ENCODE measurements at regions not wholly inside any gene's neighbourhood (a gene's known extent, or its start where the extent isn't known, plus 50 kb on each side); places are given as distances from the start of the nearest gene placed in this dataset.

DNA sequence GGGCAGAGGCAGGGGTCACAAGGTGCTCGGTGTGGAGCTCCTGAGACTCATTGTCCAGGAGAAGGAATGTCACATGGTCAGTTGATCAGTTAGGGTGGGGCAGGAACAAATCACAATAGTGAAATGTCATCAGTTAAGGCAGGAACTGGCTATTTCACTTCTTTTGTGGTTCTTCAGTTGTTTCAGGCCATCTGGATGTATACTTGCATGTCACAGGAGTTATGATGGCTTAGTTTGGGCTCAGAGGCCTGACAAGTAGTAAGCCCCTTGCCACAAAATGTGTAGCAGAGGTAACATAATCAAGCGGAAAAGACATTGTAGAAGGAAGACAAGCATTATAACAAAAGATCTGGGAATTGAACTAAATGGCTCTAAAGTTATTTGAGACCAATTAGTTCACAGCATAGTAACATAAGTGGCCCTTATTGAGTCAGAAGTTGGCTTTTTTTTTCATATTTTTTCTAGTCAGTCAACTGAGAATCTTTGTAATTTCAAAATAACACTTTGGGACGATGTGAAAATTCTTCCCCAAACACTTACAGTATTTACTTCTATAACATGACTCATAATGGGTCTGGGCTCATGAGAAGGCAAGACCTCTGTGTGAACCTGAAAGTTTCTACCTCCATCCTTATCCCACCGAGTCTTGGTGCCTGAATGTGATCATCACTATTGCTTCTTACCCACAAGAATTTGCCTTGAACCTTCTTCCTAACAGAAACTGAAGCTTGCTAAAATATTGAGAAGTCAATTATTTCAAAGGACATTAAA, 137.0 kb upstream of the DPT start:
- ChIA-PET POLR2A (no interaction called here), CTCF (no interaction called here)
- Mint-ChIP-seq H3K36me3 (ENCODE audit: insufficient read depth, unreplicated experiment) (peaks cover 6% of the 10 kb centered on the region), H3K4me1 (ENCODE audit: low read depth, unreplicated experiment) (peaks cover 15% of the 10 kb centered on the region), H3K4me3 (ENCODE audit: unreplicated experiment) (no peak overlapping the region), H3K9me3 (ENCODE audit: unreplicated experiment) (peaks cover 67% of the 10 kb centered on the region), H3K27me3 (ENCODE audit: insufficient read depth, unreplicated experiment) (no peaks in the 10 kb centered on the region), H3K27ac (ENCODE audit: unreplicated experiment) (peak overlapping the region; percentile 11)
- Histone ChIP-seq H3K4me1 (peaks cover 16% of the 10 kb centered on the region), H3K4me3 (ENCODE audit: low read depth, low read length) (no peak overlapping the region), H3K36me3 (ENCODE audit: control insufficient read depth, insufficient read depth, low read length) (no peaks in the 10 kb centered on the region), H3K27me3 (replicated peaks; ENCODE audit: control insufficient read depth, insufficient read depth, low read length) (no peaks in the 10 kb centered on the region), H3K9me3 (peaks cover 44% of the 10 kb centered on the region)
- intact Hi-C loops (cut with micrococcal nuclease; ENCODE audit: unreplicated experiment) = no loop called here
- no TSS peak for BruUV-seq (replicated peaks)
- TF ChIP-seq, protein P1, sequence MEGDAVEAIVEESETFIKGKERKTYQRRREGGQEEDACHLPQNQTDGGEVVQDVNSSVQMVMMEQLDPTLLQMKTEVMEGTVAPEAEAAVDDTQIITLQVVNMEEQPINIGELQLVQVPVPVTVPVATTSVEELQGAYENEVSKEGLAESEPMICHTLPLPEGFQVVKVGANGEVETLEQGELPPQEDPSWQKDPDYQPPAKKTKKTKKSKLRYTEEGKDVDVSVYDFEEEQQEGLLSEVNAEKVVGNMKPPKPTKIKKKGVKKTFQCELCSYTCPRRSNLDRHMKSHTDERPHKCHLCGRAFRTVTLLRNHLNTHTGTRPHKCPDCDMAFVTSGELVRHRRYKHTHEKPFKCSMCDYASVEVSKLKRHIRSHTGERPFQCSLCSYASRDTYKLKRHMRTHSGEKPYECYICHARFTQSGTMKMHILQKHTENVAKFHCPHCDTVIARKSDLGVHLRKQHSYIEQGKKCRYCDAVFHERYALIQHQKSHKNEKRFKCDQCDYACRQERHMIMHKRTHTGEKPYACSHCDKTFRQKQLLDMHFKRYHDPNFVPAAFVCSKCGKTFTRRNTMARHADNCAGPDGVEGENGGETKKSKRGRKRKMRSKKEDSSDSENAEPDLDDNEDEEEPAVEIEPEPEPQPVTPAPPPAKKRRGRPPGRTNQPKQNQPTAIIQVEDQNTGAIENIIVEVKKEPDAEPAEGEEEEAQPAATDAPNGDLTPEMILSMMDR (IDR thresholded peaks at IDR 0.05; ENCODE audit: insufficient read depth in 1 of 2, low read depth in 1 of 2, low read length in 1 of 2, severe bottlenecking in 1 of 2, unreplicated experiment in 1 of 2) = no peak
- no peak for DNase-seq

DNA sequence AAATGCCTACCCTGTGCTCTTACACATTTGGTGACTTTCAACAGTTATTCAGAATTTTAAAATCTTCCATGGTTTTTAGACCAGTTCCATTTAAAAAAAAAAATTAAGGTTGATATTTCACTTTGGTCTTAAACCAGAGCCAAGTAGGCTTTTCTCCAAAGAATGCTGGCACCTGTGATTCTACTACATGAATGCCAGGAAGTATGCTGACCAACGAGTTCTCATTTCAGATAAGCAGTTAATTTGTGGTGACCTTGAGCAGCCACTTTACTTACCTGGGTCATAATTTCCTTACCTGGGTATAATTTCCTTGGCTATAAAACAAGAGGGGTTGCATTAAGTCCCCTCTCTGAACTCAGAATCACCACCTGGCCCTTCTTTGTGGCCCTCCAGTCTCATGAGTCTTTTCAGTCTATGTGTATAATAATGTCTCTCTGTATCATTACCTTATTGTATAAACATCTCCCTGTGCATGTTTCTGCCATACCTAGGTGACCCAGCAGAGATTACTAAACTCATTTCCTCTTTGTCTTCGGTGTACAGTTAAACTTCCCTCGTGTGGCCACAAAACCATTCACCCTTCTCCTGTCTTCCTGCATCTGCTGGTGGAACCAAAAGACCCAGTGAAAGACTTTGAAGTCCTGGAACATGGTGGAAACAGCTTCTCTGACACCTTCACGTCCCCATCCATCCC, 139.1 kb upstream of the DPT start:
- no TSS peak for BruUV-seq (replicated peaks)
- H3K27ac Mint-ChIP-seq (ENCODE audit: unreplicated experiment) = no peak overlapping the region
- no peak overlapping the region for H3K4me3 Mint-ChIP-seq (ENCODE audit: unreplicated experiment)
- intact Hi-C loops (cut with micrococcal nuclease; ENCODE audit: unreplicated experiment) = no loop called here
- POLR2A ChIA-PET = no interaction called here
- H3K36me3 Mint-ChIP-seq (ENCODE audit: insufficient read depth, unreplicated experiment) = peaks cover 6% of the 10 kb centered on the region
- H3K9me3 ChIP-seq = peaks cover 44% of the 10 kb centered on the region
- peaks cover under 1% of the 10 kb centered on the region for H3K4me1 Mint-ChIP-seq (ENCODE audit: low read depth, unreplicated experiment)
- peaks cover 82% of the 10 kb centered on the region for H3K9me3 Mint-ChIP-seq (ENCODE audit: unreplicated experiment)
- no peaks in the 10 kb centered on the region; the same call in 1 of the 2 replicates for H3K4me1 ChIP-seq
- TF ChIP-seq, protein P1 (IDR thresholded peaks at IDR 0.05; ENCODE audit: insufficient read depth in 1 of 2, low read depth in 1 of 2, low read length in 1 of 2, severe bottlenecking in 1 of 2, unreplicated experiment in 1 of 2) = no peak
- CTCF ChIA-PET = no interaction called here
- no peak for DNase-seq
- no peaks in the 10 kb centered on the region for H3K27me3 ChIP-seq (replicated peaks; ENCODE audit: control insufficient read depth, insufficient read depth, low read length)
- H3K27me3 Mint-ChIP-seq (ENCODE audit: insufficient read depth, unreplicated experiment) = no peaks in the 10 kb centered on the region
- H3K36me3 ChIP-seq (ENCODE audit: control insufficient read depth, insufficient read depth, low read length) = no peaks in the 10 kb centered on the region
- no peak overlapping the region for H3K4me3 ChIP-seq (ENCODE audit: low read depth, low read length)

DNA sequence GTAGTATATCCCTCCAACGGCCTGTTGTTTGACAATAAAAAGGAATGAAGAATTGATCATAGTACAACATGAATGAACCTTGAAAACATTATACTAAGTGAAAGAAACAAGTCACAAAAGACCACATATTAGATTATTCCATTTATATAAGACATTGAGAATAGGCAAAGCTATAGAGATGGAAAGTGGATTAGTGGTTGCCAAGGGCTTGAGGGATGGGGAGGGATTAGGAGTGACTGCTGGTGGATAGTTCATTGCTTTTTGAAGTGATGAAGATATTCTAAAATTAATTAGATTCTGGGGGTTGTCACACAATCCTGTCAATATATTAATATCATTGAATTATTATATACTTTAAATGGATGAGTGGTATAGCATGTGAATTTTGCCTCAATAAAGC, 142.5 kb upstream of the DPT start:
- peaks cover 19% of the 10 kb centered on the region for H3K9me3 ChIP-seq
- no peaks in the 10 kb centered on the region for H3K27me3 Mint-ChIP-seq (ENCODE audit: insufficient read depth, unreplicated experiment)
- intact Hi-C loops (cut with micrococcal nuclease; ENCODE audit: unreplicated experiment) = loop anchor here (10.0 kb wide), 1 partner anchor 137 kb away; no protein-coding TSS in a partner anchor
- ChIA-PET CTCF (no interaction called here), POLR2A (no interaction called here)
- no TSS peak for BruUV-seq (replicated peaks)
- no peak overlapping the region for H3K4me3 ChIP-seq (ENCODE audit: low read depth, low read length)
- no peak overlapping the region for H3K27ac Mint-ChIP-seq (ENCODE audit: unreplicated experiment)
- TF ChIP-seq, protein P1 (IDR thresholded peaks at IDR 0.05; ENCODE audit: insufficient read depth in 1 of 2, low read depth in 1 of 2, low read length in 1 of 2, severe bottlenecking in 1 of 2, unreplicated experiment in 1 of 2) = no peak
- H3K27me3 ChIP-seq (replicated peaks; ENCODE audit: control insufficient read depth, insufficient read depth, low read length) = no peaks in the 10 kb centered on the region
- H3K36me3 ChIP-seq (ENCODE audit: control insufficient read depth, insufficient read depth, low read length) = no peaks in the 10 kb centered on the region
- H3K36me3 Mint-ChIP-seq (ENCODE audit: insufficient read depth, unreplicated experiment) = peaks cover 4% of the 10 kb centered on the region
- no peak overlapping the region for H3K4me3 Mint-ChIP-seq (ENCODE audit: unreplicated experiment)
- peaks cover 65% of the 10 kb centered on the region for H3K9me3 Mint-ChIP-seq (ENCODE audit: unreplicated experiment)
- H3K4me1 ChIP-seq = peaks cover 19% of the 10 kb centered on the region
- H3K4me1 Mint-ChIP-seq (ENCODE audit: low read depth, unreplicated experiment) = peaks cover 26% of the 10 kb centered on the region
- no peak for DNase-seq

Measured in Caco-2 (cell line).